OCI-LY3 (cell line): ENCODE measurements at regions not wholly inside any gene's neighbourhood (a gene's known extent, or its start where the extent isn't known, plus 50 kb on each side); places are given as distances from the start of the nearest gene placed in this dataset.

Source experiments
- CTCF ChIP-seq: fragments of 200-600, 300-600 bp; sonication (generic); IDR thresholded peaks from 2 replicates; pipeline ENCODE4 v1.5.1; 2014; ENCODE audit warnings: antibody characterized with exemption, low read length, low read depth
- EZH2phosphoT487 ChIP-seq: fragments of 200-600 bp; shearing (Covaris generic); IDR thresholded peaks from 2 replicates; pipeline ENCODE4 v1.6.1; 2018; ENCODE audit warnings: antibody characterized with exemption, mixed run types, low read depth

- TF ChIP-seq EZH2phosphoT487 = no peak
- no peak for TF ChIP-seq CTCF
These were observed 1457.2 kb upstream of the PCDH7 start for GRCh38 chr4:29262986-29263385.
